GM19452 (cell line): ENCODE measurements at regions not wholly inside any gene's neighbourhood (a gene's known extent, or its start where the extent isn't known, plus 50 kb on each side); places are given as distances from the start of the nearest gene placed in this dataset.

Experiments used
- ATAC-seq: cut with Tn5 transposase; IDR thresholded peaks from one replicate; pipeline ENCODE4 v1.9.1; 2021; ENCODE audit not compliant: unreplicated experiment

- no peak for ATAC-seq
These were observed 264.4 kb downstream of the PTPRC start for GRCh38 chr1:198903203-198903602.

DNA sequence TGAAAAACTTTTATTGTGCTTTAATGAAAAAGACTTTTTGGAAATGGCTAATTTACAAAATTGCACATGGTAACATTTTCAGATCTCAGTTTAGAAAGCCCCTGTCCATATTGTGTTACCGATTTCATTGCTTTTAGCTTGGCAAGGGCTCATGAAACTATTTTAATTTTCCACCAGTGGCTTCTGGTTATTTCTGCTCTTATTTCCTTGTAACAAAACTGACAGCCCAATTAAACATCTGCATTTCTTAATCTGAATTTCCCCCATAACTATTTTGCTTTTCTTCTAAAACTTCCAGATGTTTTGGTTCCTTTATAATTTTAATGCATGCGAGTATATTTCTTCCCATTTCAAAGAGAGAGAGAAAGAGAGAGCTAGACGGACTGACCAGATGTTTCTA, 264.8 kb downstream of the PTPRC start:
- ATAC-seq: no peak

DNA sequence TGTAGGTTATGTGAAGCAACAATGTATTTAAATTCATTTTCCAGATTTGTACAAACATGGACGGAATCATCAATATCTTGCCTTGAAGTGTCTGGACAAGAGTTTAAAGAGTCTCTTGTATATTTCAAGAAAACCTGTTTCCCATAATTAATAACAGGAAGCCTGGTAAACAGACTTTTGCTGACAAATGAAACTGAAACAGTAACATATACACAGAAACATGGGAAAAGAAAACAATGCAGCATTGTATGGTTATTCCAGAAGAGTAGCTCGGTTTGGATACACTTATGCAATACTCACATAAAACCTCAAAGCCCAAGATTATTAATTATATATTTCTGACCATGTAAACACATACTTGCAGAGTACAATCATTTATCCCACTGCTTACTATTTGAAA, 265.5 kb downstream of the PTPRC start:
- ATAC-seq: no peak

DNA sequence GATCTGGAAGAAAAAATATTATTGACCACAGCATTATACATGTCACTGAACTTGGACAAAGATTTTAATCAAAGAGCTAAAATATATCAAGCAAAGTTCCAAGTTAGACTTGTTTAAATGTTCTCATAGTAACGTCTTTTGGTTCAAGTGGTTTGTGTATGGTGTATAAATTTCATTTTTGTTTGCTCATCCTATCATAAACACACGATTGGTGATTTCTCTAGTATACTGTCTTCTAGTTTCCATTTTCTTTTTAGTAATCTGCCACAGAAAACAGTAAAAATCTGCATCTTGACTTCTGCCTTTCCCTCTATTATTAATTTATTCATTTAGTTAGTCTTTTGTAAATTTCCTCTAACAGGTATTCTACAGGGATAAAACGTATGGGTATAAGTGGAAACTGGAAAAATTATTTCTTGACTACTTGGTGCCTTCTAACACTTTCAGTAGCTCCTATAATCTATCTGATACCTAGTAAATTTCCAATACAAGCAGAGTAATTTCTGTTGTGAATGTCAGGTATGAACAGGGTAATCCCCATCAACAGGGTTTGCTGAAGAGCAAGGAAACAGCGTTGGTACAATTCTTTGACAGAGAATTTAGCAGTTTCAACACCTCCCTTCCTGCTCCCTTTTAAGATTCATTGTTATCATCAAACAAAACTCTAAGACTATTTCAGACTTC, 268.0 kb downstream of the PTPRC start:
- no peak for ATAC-seq

- no peak for ATAC-seq
These were observed 268.5 kb downstream of the PTPRC start for GRCh38 chr1:198907423-198907746.

DNA sequence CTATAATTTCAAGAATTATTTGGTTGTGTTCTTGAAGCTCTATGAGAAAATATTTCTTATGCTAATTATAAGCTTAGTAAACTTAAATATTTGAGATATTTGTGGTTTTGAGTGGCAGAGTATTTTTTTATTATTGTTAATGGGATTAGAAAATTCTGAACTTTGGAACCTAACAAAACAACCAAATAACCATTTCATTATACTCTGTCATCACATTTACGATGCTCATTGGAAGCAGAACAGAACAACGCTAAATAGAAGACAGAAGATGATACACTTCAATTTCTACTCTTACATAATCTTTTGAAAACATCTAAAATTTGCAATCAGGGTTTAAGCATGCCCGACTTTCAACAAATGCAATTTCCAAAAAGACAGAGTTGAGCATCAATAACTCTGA, 270.2 kb downstream of the PTPRC start:
- ATAC-seq: no peak

DNA sequence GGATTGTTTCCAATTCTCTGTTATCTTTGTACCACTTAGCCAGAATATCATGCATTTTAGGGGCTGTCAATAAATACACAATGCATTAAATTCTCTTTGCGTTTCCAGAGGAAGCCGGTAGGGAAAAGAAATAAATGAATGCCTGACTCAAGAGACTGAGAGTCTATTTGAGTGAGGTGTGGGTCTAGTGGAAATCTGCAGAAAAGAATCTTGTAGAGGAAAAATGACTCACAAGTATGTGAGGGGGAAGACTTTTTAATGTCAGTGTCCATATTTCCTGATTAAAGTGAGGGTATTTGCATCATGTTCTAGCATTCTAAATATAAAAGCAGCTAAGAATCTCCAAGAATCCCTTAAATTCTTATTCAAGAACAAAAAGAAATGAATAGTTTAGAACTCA, 271.1 kb downstream of the PTPRC start:
- no peak for ATAC-seq

GRCh38 chr1:198910816-198911215, 272.0 kb downstream of the PTPRC start:
- no peak for ATAC-seq

DNA sequence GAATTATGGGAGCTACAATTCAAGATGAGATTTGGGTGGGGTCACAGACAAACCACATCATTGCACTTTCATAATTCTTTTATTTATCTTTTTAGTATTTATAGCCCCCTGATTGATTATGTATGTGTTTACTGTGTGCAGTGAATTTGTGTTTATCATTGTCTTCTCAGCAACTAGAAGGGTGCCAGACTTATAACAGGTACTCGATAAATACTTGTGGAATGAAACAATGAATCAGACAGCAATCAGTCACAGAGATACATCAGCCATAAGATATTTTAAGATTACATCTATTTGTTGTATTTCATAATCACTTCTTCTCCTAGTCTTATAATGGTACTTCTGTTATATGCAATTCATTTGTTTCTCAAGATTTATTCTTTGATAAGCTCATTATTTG, 273.2 kb downstream of the PTPRC start:
- no peak for ATAC-seq

DNA sequence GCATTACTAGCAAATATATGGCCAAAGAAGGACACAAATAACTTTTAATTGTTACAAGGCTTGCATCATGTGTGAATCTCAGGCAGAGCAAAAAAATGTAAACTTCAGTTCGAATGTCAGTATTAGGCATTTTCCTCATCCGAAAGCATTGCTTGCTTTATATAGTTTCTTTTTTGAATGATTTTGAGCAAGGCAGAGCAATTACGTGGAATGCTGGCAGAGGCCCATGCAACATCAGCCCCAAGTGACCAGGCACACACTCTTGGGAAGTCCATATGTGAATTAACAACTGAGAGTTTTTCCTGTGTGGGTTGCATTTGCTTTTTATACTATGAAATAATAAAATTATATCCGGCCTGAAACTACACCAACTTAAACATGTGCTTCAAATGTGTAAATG, 274.8 kb downstream of the PTPRC start:
- ATAC-seq: no peak

GRCh38 chr1:198915327-198916231, 276.7 kb downstream of the PTPRC start:
- ATAC-seq: no peak

- no peak for ATAC-seq
These were observed 278.4 kb downstream of the PTPRC start for GRCh38 chr1:198917226-198917625.

- ATAC-seq: no peak
These were observed 280.1 kb downstream of the PTPRC start for GRCh38 chr1:198918920-198919319.

DNA sequence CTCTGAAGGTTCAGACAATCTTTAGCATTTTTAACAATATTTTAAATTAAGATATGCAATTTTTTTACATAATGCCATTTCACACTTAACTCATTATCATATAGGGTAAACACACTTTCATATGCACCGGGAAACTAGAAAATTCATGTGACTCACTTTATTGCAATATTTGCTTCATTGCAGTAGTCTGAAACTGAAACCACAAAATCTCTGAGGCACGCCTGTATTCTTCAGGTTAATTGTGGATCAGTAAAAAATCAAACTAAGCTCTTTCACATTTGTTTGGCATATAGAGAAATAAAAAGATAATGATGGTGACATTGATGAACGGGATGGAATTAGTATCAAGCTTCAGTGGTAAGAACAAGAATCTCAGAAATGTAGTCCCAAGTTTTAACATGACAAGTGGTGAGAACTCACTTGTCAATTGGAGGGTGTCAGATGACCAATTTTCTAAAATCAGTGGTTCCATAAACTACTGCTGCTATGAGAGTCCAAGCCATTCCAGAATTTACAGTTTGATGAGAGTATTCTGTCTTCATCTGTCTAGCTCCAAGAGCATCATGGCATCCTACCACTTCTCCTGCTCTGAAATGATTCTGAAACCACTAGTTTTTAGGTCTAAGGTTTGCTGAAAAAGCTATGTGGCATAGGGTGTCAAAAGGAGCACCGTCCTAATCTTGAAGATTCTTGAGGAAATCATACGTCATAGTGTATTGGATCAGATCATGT, 281.0 kb downstream of the PTPRC start:
- ATAC-seq: peak; percentile 45

- peak; percentile 65 for ATAC-seq
These were observed 284.0 kb downstream of the PTPRC start for GRCh38 chr1:198922638-198923430.

DNA sequence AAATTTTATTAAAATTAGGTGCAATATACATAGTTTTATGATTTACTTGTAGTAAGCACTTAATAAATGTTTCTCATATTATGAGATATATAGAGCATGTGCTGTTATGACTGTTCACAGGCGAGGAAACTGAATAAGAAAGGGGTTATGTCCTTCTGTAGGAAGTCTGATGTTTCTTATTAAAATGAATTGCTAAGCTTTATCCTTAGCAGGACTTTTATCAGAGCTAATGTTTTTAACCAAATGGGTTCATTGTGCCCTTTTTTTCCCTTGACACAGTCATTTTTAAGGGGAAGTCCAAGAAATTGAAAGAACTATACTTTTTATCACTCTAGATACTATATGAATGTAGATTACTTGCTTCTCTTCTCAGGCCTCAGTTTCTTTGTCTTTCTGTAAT, 285.2 kb downstream of the PTPRC start:
- ATAC-seq: no peak

DNA sequence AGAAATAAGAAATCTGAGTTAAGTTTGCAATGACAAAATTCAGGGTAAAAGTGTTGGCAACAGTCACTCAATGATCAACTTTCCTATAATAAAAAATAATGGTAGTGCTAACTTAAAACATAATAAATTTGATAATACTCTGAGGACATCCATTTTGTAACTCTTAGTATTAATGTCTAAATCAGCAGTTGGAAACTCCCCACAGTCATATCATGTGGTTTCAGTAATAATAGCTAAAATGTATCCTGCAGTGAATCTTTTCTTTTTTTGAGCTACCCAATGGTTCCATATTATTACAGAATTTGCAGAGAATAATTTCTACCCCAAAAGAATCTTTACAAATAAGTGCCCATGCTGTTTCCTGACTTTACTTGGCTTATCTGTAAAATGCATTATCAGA, 286.7 kb downstream of the PTPRC start:
- ATAC-seq: no peak

- no peak for ATAC-seq
These were observed 288.3 kb downstream of the PTPRC start for GRCh38 chr1:198927129-198927528.

DNA sequence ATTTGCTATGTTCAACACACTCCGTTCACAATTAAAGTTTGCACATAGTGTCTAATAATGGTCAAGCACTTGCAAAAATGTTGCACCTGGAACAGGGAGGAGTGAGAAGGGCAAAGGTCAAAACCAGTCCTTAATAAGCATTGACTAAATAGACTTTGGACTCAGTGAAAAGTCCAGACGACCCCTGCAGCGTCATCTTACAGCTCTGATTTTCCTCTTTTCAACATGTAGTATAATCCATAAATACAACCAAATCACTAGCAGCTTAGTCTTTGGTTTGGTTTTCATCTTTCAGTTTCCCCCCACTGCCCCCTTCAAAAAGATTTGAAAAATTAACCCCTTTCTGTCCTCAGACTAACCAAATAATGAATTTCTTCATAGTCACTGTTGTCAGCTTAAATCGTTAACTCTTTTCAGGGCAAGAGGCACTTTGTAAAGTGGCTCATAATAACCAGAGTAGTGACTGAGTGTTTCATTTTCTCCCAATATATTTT, 290.3 kb downstream of the PTPRC start:
- ATAC-seq: no peak

DNA sequence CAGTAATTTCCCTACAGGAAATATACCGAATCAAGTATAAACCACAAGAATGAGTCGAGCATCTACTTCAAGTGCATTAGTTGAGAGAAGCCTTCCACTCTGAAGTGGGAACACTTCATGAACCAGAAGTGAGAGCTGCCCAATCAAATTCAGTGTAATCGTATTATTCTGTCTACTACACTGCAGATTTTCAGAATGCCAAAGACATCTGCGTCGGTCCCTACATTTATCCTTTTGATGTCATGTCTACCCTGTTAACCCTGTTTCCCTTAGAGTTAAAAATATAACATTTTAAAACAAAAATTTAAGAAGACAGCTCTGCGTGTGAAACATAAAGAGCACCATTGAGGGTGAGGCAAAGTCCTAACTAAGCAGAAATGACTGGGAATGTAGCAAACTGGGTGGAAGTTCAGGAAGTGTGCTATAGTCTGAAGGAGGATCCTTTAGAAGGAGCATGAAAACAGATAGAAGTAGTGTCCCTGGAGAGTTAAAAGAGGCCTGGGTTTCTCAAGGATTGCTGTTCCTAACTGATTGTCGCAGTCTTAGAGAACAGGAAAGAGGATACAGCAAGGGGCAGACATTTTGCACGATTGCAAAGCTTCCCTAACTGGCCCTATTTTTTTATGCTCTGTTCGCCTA, 291.2 kb downstream of the PTPRC start:
- peak; percentile 52 for ATAC-seq
